ENCODE measurements at regions not wholly inside any gene's neighbourhood (a gene's known extent, or its start where the extent isn't known, plus 50 kb on each side); places are given as distances from the start of the nearest gene placed in this dataset.

GRCh38 chr9:134242706-134243105 lies 78.3 kb upstream of the RNU6ATAC start:
- H3K9me3 ChIP-seq (ENCODE audit: control insufficient read depth in 5 of 5, low read length in 5 of 5) = peaks cover 0 to 7% (median 2%) of the 10 kb centered on the region in 5 donors
- H3K4me1 ChIP-seq (ENCODE audit: control insufficient read depth in 5 of 5, insufficient read depth in 5 of 5, low read length in 5 of 5) = peaks cover 0 to 12% (median 11%) of the 10 kb centered on the region in 5 donors
- H3K4me3 ChIP-seq (ENCODE audit: low read depth in 1 of 5, low read length in 5 of 5) = no peak overlapping the region
- no peak overlapping the region for H3K27ac ChIP-seq (ENCODE audit: low read depth, low read length)
- no peak overlapping the region for H3K9ac ChIP-seq (ENCODE audit: low read length in 5 of 5)
- peaks cover 0 to 12% (median 2%) of the 10 kb centered on the region in 5 donors for H3K27me3 ChIP-seq (ENCODE audit: control insufficient read depth in 5 of 5, insufficient read depth in 4 of 5, low read length in 5 of 5)
- H3K36me3 ChIP-seq (ENCODE audit: control insufficient read depth in 5 of 5, insufficient read depth in 5 of 5, low read length in 5 of 5) = no peaks in the 10 kb centered on the region

- H3K27me3 ChIP-seq (ENCODE audit: control insufficient read depth in 5 of 5, insufficient read depth in 4 of 5, low read length in 5 of 5) = peaks cover 0 to 12% (median 2%) of the 10 kb centered on the region in 5 donors
- no peak overlapping the region for H3K9ac ChIP-seq (ENCODE audit: low read length in 5 of 5)
- peaks cover 0 to 12% (median 11%) of the 10 kb centered on the region in 5 donors for H3K4me1 ChIP-seq (ENCODE audit: control insufficient read depth in 5 of 5, insufficient read depth in 5 of 5, low read length in 5 of 5)
- H3K9me3 ChIP-seq (ENCODE audit: control insufficient read depth in 5 of 5, low read length in 5 of 5) = peaks cover 6 to 19% (median 11%) of the 10 kb centered on the region in 5 donors
- no peak overlapping the region for H3K4me3 ChIP-seq (ENCODE audit: low read depth in 1 of 5, low read length in 5 of 5)
- H3K36me3 ChIP-seq (ENCODE audit: control insufficient read depth in 5 of 5, insufficient read depth in 5 of 5, low read length in 5 of 5) = no peaks in the 10 kb centered on the region
- H3K27ac ChIP-seq (ENCODE audit: low read depth, low read length) = no peak overlapping the region
These were observed 79.6 kb upstream of the RNU6ATAC start for GRCh38 chr9:134243778-134244467.

- peaks cover 0 to 7% (median 0%) of the 10 kb centered on the region in 5 donors for H3K27me3 ChIP-seq (ENCODE audit: control insufficient read depth in 5 of 5, insufficient read depth in 4 of 5, low read length in 5 of 5)
- no peak overlapping the region for H3K4me3 ChIP-seq (ENCODE audit: low read depth in 1 of 5, low read length in 5 of 5)
- peaks cover 0 to 11% (median 9%) of the 10 kb centered on the region in 5 donors for H3K4me1 ChIP-seq (ENCODE audit: control insufficient read depth in 5 of 5, insufficient read depth in 5 of 5, low read length in 5 of 5)
- H3K36me3 ChIP-seq (ENCODE audit: control insufficient read depth in 5 of 5, insufficient read depth in 5 of 5, low read length in 5 of 5) = no peaks in the 10 kb centered on the region
- H3K9me3 ChIP-seq (ENCODE audit: control insufficient read depth in 5 of 5, low read length in 5 of 5) = peaks cover 6 to 25% (median 13%) of the 10 kb centered on the region in 5 donors
- no peak overlapping the region for H3K27ac ChIP-seq (ENCODE audit: low read depth, low read length)
- H3K9ac ChIP-seq (ENCODE audit: low read length in 5 of 5) = no peak overlapping the region
These were observed 80.8 kb upstream of the RNU6ATAC start for GRCh38 chr9:134245179-134245578.

GRCh38 chr9:134247918-134248631 lies 78.2 kb upstream of the RXRA start:
- no peaks in the 10 kb centered on the region for H3K36me3 ChIP-seq (ENCODE audit: control insufficient read depth in 5 of 5, insufficient read depth in 5 of 5, low read length in 5 of 5)
- H3K4me3 ChIP-seq (ENCODE audit: low read depth in 1 of 5, low read length in 5 of 5) = peak overlapping the region in 2 of 5 donors; percentile 13 to 33
- H3K27me3 ChIP-seq (ENCODE audit: control insufficient read depth in 5 of 5, insufficient read depth in 4 of 5, low read length in 5 of 5) = no peaks in the 10 kb centered on the region
- H3K4me1 ChIP-seq (ENCODE audit: control insufficient read depth in 5 of 5, insufficient read depth in 5 of 5, low read length in 5 of 5) = peaks cover 0 to 18% (median 17%) of the 10 kb centered on the region in 5 donors
- H3K9me3 ChIP-seq (ENCODE audit: control insufficient read depth in 5 of 5, low read length in 5 of 5) = peaks cover 6 to 25% (median 13%) of the 10 kb centered on the region in 5 donors
- H3K9ac ChIP-seq (ENCODE audit: low read length in 5 of 5) = no peak overlapping the region
- no peak overlapping the region for H3K27ac ChIP-seq (ENCODE audit: low read depth, low read length)

- Histone ChIP-seq H3K36me3 (ENCODE audit: control insufficient read depth in 5 of 5, insufficient read depth in 5 of 5, low read length in 5 of 5) (no peaks in the 10 kb centered on the region), H3K9ac (ENCODE audit: low read length in 5 of 5) (no peak overlapping the region), H3K9me3 (ENCODE audit: control insufficient read depth in 5 of 5, low read length in 5 of 5) (peaks cover 6 to 25% (median 13%) of the 10 kb centered on the region in 5 donors), H3K27ac (ENCODE audit: low read depth, low read length) (no peak overlapping the region), H3K27me3 (ENCODE audit: control insufficient read depth in 5 of 5, insufficient read depth in 4 of 5, low read length in 5 of 5) (no peaks in the 10 kb centered on the region), H3K4me3 (ENCODE audit: low read depth in 1 of 5, low read length in 5 of 5) (no peak overlapping the region), H3K4me1 (ENCODE audit: control insufficient read depth in 5 of 5, insufficient read depth in 5 of 5, low read length in 5 of 5) (peaks cover 0 to 11% (median 9%) of the 10 kb centered on the region in 5 donors)
These were observed 74.8 kb upstream of the RXRA start for GRCh38 chr9:134251296-134252069.

GRCh38 chr9:134252084-134252830 lies 74.0 kb upstream of the RXRA start:
- peaks cover 6 to 21% (median 13%) of the 10 kb centered on the region in 5 donors for H3K9me3 ChIP-seq (ENCODE audit: control insufficient read depth in 5 of 5, low read length in 5 of 5)
- no peak overlapping the region for H3K9ac ChIP-seq (ENCODE audit: low read length in 5 of 5)
- H3K27me3 ChIP-seq (ENCODE audit: control insufficient read depth in 5 of 5, insufficient read depth in 4 of 5, low read length in 5 of 5) = no peaks in the 10 kb centered on the region
- H3K27ac ChIP-seq (ENCODE audit: low read depth, low read length) = no peak overlapping the region
- H3K4me3 ChIP-seq (ENCODE audit: low read depth in 1 of 5, low read length in 5 of 5) = no peak overlapping the region
- H3K36me3 ChIP-seq (ENCODE audit: control insufficient read depth in 5 of 5, insufficient read depth in 5 of 5, low read length in 5 of 5) = no peaks in the 10 kb centered on the region
- peaks cover 0 to 11% (median 9%) of the 10 kb centered on the region in 5 donors for H3K4me1 ChIP-seq (ENCODE audit: control insufficient read depth in 5 of 5, insufficient read depth in 5 of 5, low read length in 5 of 5)

- Histone ChIP-seq H3K4me3 (ENCODE audit: low read depth in 1 of 5, low read length in 5 of 5) (no peak overlapping the region), H3K27me3 (ENCODE audit: control insufficient read depth in 5 of 5, insufficient read depth in 4 of 5, low read length in 5 of 5) (no peaks in the 10 kb centered on the region), H3K27ac (ENCODE audit: low read depth, low read length) (no peak overlapping the region), H3K9me3 (ENCODE audit: control insufficient read depth in 5 of 5, low read length in 5 of 5) (peaks cover 0 to 8% (median 4%) of the 10 kb centered on the region in 5 donors), H3K4me1 (ENCODE audit: control insufficient read depth in 5 of 5, insufficient read depth in 5 of 5, low read length in 5 of 5) (peaks cover 0 to 18% (median 11%) of the 10 kb centered on the region in 5 donors), H3K36me3 (ENCODE audit: control insufficient read depth in 5 of 5, insufficient read depth in 5 of 5, low read length in 5 of 5) (no peaks in the 10 kb centered on the region), H3K9ac (ENCODE audit: low read length in 5 of 5) (no peak overlapping the region)
These were observed 72.5 kb upstream of the RXRA start for GRCh38 chr9:134253606-134254205.

- no peak overlapping the region for H3K9ac ChIP-seq (ENCODE audit: low read length in 5 of 5)
These were observed 67.9 kb upstream of the RXRA start for GRCh38 chr9:134258332-134258731.

More at GRCh38 chr9:134258332-134258731, 67.9 kb upstream of the RXRA start:
- Histone ChIP-seq H3K36me3 (ENCODE audit: control insufficient read depth in 5 of 5, insufficient read depth in 5 of 5, low read length in 5 of 5) (no peaks in the 10 kb centered on the region), H3K27me3 (ENCODE audit: control insufficient read depth in 5 of 5, insufficient read depth in 4 of 5, low read length in 5 of 5) (peaks cover 0 to 3% (median 0%) of the 10 kb centered on the region in 5 donors), H3K4me3 (ENCODE audit: low read depth in 1 of 5, low read length in 5 of 5) (no peak overlapping the region), H3K27ac (ENCODE audit: low read depth, low read length) (no peak overlapping the region), H3K4me1 (ENCODE audit: control insufficient read depth in 5 of 5, insufficient read depth in 5 of 5, low read length in 5 of 5) (peaks cover 0 to 30% (median 11%) of the 10 kb centered on the region in 5 donors), H3K9me3 (ENCODE audit: control insufficient read depth in 5 of 5, low read length in 5 of 5) (no peaks in the 10 kb centered on the region)

Data from subcutaneous abdominal adipose tissue (tissue), 5 donors.